ENCODE measurements at regions not wholly inside any gene's neighbourhood (a gene's known extent, or its start where the extent isn't known, plus 50 kb on each side); places are given as distances from the start of the nearest gene placed in this dataset.

- DNase-seq (ENCODE audit: low read depth), result no peak
- TF ChIP-seq MAX (IDR thresholded peaks at IDR 0.05; ENCODE audit: low read depth, low read length) (no peak), CTCF (IDR thresholded peaks at IDR 0.05; ENCODE audit: low read depth, low read length) (no peak), MYC (IDR thresholded peaks at IDR 0.05; ENCODE audit: low read depth, low read length) (no peak), POLR2A (IDR thresholded peaks at IDR 0.05; ENCODE audit: extremely low read depth, insufficient read length) (no peak)
- H3K4me3 ChIP-seq (ENCODE audit: low read depth, low read length), result no peak overlapping the region
Measured at GRCh38 chr5:175382171-175382570, 61.8 kb downstream of the DRD1 start.

- DNase-seq (ENCODE audit: low read depth), result no peak
- H3K4me3 ChIP-seq (ENCODE audit: low read depth, low read length), result no peak overlapping the region
- TF ChIP-seq POLR2A (IDR thresholded peaks at IDR 0.05; ENCODE audit: extremely low read depth, insufficient read length) (no peak), MYC (IDR thresholded peaks at IDR 0.05; ENCODE audit: low read depth, low read length) (no peak), CTCF (IDR thresholded peaks at IDR 0.05; ENCODE audit: low read depth, low read length) (no peak), MAX (IDR thresholded peaks at IDR 0.05; ENCODE audit: low read depth, low read length) (no peak)
Measured at GRCh38 chr5:175381130-175381529, 62.9 kb downstream of the DRD1 start.

GRCh38 chr5:175380701-175381100 is 63.3 kb downstream of the DRD1 start:
- TF ChIP-seq POLR2A (IDR thresholded peaks at IDR 0.05; ENCODE audit: extremely low read depth, insufficient read length) (no peak), CTCF (IDR thresholded peaks at IDR 0.05; ENCODE audit: low read depth, low read length) (no peak), MYC (IDR thresholded peaks at IDR 0.05; ENCODE audit: low read depth, low read length) (no peak), MAX (IDR thresholded peaks at IDR 0.05; ENCODE audit: low read depth, low read length) (no peak)
- DNase-seq (ENCODE audit: low read depth), result no peak
- no peak overlapping the region for H3K4me3 ChIP-seq (ENCODE audit: low read depth, low read length)

- TF ChIP-seq CTCF (IDR thresholded peaks at IDR 0.05; ENCODE audit: low read depth, low read length) (no peak), POLR2A (IDR thresholded peaks at IDR 0.05; ENCODE audit: extremely low read depth, insufficient read length) (no peak), MAX (IDR thresholded peaks at IDR 0.05; ENCODE audit: low read depth, low read length) (no peak), MYC (IDR thresholded peaks at IDR 0.05; ENCODE audit: low read depth, low read length) (no peak)
Measured at GRCh38 chr5:175379867-175380266, 64.1 kb downstream of the DRD1 start.

GRCh38 chr5:175378444-175379028 is 65.4 kb downstream of the DRD1 start:
- no peak overlapping the region for H3K4me3 ChIP-seq (ENCODE audit: low read depth, low read length)
- DNase-seq (ENCODE audit: low read depth), result no peak
- TF ChIP-seq POLR2A (IDR thresholded peaks at IDR 0.05; ENCODE audit: extremely low read depth, insufficient read length), result no peak
- TF ChIP-seq MAX (IDR thresholded peaks at IDR 0.05; ENCODE audit: low read depth, low read length), result no peak
- no peak for TF ChIP-seq MYC (IDR thresholded peaks at IDR 0.05; ENCODE audit: low read depth, low read length)
- no peak for TF ChIP-seq CTCF (IDR thresholded peaks at IDR 0.05; ENCODE audit: low read depth, low read length)

More at GRCh38 chr5:175379867-175380266, 64.1 kb downstream of the DRD1 start:
- DNase-seq (ENCODE audit: low read depth), result no peak
- H3K4me3 ChIP-seq (ENCODE audit: low read depth, low read length), result no peak overlapping the region

All from NB4 (cell line).